GM21390 (cell line): ENCODE measurements at regions not wholly inside any gene's neighbourhood (a gene's known extent, or its start where the extent isn't known, plus 50 kb on each side); places are given as distances from the start of the nearest gene placed in this dataset.
"Not testable (repeated sequence)": the region's sequence is repeated elsewhere in the genome, so short reads cannot be mapped to it uniquely, and the experiment has no call there.

Experiments used
- ATAC-seq: cut with Tn5 transposase; IDR thresholded peaks from one replicate; pipeline ENCODE4 v1.9.1; 2021; ENCODE audit not compliant: unreplicated experiment

GRCh38 chr6:169985121-169986015 is 233.9 kb downstream of the ERMARD start:
- ATAC-seq: no peak

GRCh38 chr6:169984181-169985120 is 233.0 kb downstream of the ERMARD start:
- no peak for ATAC-seq

GRCh38 chr6:169983651-169984050 is 232.2 kb downstream of the ERMARD start:
- no peak for ATAC-seq

DNA sequence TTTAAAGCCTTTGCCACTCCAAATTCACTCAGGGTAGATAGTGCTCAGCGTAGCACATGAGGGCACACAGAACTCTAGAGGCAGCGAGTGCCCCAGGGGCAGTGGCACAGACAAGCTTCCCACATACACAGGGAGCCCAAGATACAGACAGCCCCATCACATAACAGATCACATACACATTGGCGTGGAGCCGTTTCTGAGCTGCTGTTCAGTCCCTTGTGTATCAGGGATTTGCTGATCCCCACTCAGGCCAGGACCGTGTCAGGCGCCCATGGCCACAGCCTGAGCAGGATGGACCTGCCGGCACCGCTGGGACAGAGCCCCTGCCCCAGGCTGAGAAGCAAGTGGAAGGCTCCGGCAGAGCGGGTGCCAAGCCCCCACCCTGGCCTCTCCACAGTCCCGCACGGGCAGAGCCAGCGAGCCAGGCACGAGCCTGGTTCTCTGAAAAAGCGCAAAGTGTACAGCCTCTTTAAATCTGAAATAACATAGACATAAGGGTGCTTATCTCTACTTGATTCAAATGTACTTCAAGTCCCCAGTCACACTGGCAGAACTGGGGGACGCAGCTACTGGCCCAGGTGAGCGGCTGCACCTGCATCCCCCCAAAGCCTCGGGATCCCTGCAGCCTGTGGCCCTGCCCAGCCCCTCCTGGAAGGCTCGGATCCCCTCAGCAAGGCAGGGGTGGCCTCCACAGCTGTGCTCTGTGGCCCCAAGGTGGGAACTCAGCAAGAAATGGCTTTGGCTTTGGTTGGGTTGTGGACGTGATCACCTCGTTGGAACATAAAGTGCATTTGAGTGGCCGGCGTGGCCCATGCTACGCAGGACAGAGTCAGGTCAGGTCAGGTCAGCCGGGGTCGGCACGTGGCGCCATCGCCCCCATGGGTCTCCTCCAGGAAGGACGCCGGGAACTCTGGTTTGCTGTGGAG is 231.3 kb downstream of the ERMARD start:
- ATAC-seq: no peak

DNA sequence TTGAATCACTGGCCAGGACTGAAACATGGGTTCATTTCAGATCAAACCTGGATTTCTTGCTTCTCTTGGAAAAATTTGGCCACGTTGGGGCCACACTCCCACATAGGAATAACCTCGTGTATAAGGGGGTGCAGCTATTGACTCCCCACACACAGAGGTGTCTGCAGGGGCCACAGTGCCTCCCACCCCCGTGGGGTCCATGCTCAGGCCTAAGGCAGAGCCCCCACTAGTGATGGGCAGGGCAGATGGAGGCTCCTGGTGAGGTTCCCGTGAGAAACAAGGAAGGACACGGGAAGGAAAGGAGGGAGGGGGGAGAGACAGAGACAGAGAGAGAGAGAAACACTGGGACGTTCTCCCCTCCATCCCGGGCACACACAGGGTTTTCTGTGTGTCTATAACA is 230.5 kb downstream of the ERMARD start:
- ATAC-seq: no peak

DNA sequence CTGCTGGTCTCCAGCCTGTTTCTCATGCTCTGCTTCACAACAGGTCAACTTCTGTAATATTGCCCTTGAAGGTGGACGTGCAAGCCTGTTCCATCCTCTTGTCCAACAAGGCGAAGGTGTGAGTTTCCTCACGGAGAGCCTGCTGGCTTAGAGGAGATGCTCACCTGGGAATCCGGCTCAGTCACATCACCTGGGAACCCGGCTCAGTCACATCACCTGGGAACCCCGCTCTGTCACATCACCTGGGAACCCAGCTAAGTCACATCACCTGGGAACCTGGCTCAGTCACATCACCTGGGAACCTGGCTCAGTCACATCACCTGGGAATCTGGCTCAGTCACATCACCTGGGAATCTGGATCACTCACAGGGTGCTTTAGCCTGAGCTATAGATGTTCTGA is 230.1 kb downstream of the ERMARD start:
- ATAC-seq: no peak

DNA sequence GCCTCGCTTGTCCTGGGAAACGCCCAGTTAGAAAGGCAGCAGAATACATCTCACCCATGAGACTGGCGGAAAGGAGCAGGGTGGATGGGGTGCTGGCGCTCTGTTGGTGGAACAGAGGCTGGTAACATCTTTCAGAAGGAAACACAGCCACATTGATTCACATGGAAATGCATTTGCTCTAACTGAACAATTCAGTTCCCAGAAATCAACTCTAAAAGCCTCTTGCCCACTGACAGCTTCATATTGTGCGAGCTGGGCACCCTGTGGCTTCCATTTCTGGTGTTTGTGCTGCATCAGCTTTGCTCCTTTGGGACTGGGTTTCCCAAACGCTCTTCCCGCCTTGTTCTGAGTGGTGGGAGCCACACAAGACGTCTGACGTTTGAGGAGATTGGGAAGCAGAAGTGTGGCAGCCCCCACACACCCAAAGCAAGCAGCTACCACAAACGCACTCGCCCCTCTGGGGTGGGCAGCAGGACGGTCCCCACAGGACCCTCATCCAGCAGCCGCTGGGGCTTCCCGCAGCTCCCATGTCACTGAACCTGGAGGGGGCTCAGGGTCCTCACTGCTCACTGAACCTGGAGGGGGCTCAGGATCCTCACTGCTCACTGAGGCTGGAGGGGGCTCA is 229.5 kb downstream of the ERMARD start:
- ATAC-seq: no peak

DNA sequence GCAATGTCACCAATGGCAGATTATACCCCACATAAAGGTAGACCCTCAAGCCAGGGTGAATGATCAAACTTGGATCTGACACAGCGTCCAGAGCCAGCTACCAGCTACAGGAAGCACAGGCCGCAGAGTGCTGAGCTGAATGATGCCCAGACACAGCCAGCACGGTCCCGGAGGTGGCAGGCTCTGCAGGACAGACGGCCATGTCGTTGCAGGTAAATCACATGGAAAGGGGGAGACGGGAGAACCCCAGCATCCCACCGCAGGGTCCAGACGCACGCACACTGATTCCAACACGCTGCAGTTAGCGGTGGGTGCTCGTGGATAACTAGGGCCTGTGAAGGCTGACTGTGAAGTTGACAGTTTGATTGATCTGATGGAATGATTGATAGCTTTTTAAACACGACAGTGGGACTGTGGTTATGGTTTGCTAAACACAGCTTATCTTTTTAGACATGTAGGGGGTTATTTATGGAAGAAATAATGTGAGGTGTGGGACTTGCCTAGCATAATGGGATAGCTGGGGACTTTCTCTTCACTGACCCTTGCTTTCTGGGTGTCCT is 228.5 kb downstream of the ERMARD start:
- ATAC-seq: no peak

DNA sequence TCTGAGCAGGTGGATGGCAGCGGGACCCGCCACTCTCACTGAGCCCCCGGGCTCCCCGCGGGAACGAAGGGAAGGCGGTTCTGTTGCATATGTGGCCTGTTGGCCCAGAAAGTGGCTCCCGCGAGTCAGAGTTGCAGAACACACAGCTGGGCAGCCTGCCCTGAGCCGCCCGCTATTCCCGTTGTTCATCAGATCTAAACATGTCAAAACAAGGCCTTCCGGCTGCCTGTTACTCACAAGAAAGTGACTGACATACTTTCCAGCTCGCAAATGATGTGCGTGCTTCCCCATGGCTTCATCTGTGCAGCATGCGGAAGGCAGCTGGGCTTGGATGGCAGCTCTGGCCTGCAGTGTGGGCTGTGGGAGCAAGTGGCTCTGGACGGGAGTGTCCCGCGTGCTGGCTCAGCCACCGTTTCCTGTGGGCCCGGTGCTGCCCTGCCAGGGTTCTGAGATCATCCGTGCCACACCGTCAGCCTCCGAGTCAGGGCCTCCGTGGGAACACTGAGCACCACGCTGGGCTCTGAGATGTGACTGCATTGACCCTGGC is 227.3 kb downstream of the ERMARD start:
- no peak for ATAC-seq

DNA sequence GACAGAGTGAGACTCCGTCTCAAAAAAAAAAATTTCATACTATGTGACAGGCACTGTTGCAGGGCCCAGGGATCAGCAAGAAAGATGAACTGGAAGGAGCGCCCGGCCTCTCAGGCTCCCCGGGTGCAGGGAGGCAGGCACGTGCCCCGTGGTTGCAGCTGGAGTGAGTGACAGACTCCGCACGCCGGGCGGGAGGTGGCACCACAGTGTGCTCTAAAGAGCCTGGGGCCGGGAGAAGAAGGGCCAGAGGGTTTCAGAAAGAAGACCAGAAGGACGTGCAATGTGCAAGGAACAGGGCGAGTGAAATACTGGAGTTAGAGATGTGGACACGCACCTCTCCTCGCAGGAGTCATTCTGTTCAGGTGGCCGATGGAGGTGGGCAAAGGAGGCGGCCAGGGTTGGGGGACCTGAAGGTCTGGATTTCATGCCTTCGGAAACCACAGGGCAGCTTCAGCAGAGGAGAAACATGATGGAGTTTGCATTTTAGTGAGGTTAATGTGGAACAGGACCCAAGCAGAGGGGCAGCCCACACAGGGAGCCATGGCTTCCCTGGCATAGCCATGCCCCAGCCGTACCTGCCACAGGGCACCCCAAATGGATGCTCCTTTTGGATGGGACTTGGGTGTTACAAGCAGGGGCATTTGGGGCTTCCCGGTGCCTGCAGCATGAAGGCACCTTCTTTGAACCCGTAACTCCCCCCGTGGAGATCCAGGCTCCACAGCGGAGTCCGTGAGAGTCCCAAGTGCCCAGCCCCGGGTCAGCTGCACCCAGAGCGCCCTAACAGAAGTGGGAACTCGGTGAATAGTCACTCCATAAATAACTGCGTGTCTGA is 226.2 kb downstream of the ERMARD start:
- ATAC-seq: no peak

DNA sequence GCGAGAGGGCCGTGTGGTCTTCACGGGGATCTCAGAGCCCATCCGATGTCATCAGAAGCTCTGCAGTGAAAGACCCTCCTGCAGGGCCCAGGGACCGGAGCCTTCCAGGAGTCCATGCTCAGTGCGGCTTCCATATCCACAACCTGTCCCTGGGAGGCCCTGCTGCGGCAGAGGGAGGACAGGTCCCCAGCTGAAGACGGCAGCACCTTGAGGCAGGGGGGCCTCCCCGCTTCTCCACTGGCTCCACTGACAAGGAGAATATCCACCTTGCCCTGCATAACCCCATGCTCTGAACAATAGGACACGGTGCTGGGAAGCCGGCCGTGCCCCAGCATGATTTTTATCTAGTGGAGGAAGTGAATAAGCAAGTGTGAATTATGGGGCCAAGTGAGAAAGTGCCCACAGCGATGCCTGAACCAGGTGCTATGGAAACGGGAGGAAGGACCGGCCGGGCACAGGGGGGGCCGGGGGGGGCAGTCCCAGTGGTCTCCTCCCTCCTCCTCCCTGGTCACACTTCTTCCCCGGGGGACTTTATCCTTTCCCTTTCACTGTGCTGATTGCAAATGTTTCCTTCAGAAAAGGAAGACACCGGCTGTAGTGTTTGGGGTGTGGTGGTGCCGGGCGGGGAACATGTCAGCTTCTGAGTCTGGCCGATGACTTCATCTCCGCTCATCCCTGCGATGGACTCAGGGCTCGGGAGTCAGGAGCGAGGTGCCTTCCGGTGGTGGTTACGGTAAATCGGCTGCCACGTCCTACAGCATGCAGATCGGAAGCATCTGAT is 225.1 kb downstream of the ERMARD start:
- ATAC-seq: no peak

DNA sequence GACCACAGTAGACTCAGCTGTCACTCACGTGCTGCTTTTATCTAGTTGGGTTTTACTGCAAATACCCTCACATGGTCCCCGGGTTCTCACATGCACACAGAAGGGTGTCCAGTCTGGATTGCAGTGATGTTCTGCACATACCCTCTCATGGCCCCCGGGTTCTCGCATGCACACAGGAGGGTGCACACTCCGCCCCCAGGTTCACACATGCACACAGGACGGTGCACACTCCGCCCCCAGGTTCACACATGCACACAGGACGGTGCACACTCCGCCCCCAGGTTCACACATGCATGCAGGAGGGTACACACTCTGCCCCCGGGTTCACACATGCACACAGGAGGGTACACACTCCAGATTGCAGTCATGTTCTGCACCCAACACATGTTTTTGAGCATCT is 224.3 kb downstream of the ERMARD start:
- ATAC-seq: no peak

DNA sequence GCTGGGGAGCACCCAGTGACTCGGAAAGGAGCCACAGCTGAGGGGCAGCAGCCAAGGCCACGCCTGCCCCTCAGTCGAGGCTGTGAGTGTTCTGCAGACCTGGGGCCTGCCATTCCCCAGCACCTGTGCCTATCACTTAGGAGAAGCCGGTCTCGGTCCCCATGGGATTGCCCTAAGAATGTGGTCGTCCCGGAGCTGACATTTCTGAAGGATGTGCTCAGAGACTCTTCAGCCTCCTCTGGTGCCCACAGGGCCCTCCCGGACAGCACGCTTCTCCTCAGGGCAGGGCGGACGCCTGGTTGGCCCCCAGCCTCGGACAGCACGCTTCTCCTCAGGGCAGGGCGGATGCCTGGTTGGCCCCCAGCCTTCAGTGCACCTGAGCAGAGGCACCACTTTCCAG is 223.9 kb downstream of the ERMARD start:
- ATAC-seq: no peak

DNA sequence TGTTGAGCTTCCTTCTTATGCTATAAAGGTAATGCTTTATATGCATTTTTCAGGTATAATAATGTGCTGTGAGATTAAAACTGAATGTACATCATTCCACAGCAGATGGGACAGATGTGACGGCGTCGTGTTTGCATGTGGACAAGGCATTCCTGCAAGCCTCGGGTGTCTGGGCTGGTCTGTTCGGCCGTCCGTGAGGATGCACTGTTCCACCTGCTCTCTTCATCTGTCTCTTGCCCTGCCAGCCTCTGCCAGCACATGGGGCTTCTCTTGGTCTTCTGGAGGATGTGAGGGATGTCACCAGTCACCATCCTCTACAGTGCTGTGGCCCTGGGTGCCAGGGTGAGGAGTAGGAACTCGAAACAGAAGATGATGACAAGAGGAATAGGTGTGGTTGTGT is 223.2 kb downstream of the ERMARD start:
- no peak for ATAC-seq

GRCh38 chr6:169973588-169974467 is 222.4 kb downstream of the ERMARD start:
- ATAC-seq: not testable (repeated sequence)

DNA sequence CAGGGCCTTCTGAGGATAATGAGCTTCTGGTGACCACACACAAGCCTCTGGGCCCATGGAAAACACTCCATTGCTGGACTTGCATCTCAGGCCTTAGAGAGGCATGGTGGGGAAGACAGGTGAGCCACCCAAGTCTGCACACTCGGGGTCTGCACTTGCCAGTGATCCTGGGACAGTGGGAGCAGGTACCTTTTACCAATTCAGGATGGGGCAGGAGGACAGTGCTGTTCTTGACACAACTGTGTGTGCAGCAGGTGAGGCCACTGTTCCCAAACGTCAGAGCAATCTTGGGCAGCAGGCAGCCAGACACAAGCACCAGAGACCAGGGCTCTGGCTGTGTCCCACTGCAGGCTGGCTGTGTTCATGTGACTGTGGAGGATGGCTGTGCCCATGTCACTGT is 221.3 kb downstream of the ERMARD start:
- no peak for ATAC-seq

GRCh38 chr6:169972101-169972651 is 220.8 kb downstream of the ERMARD start:
- ATAC-seq: no peak
